Trophoblast cell (in vitro differentiated cells and primary cell): ENCODE measurements at regions not wholly inside any gene's neighbourhood (a gene's known extent, or its start where the extent isn't known, plus 50 kb on each side); places are given as distances from the start of the nearest gene placed in this dataset.

Source experiments
- DNase-seq, 2 donors: peaks; one replicate each; pipeline ENCODE4 v3.0.0-alpha.2; 2016
- H2AFZ ChIP-seq: 2 replicates; pipeline ENCODE4 v1.6.1; 2013; ENCODE audit warnings: low read length, moderate library complexity, mild to moderate bottlenecking; ENCODE audit not compliant: insufficient read depth, poor library complexity
- H2AK5ac ChIP-seq: 2 replicates; pipeline ENCODE4 v1.6.1; 2013; ENCODE audit warnings: mild to moderate bottlenecking, low read length
- H2BK120ac ChIP-seq: 2 replicates; pipeline ENCODE4 v1.6.1; 2013; ENCODE audit warnings: low read length, mild to moderate bottlenecking, moderate library complexity; ENCODE audit not compliant: insufficient read depth, poor library complexity
- H2BK12ac ChIP-seq: 2 replicates; pipeline ENCODE4 v1.6.1; 2013; ENCODE audit warnings: mild to moderate bottlenecking, low read length, moderate library complexity
- H2BK5ac ChIP-seq: 2 replicates; pipeline ENCODE4 v1.6.1; 2013; ENCODE audit warnings: low read length, low read depth, moderate library complexity, mild to moderate bottlenecking; ENCODE audit not compliant: poor library complexity
- H3K14ac ChIP-seq: 2 replicates; pipeline ENCODE4 v1.6.1; 2013; ENCODE audit warnings: mild to moderate bottlenecking, low read length
- H3K18ac ChIP-seq: 2 replicates; pipeline ENCODE4 v1.6.1; 2013; ENCODE audit warnings: mild to moderate bottlenecking, low read length
- H3K23ac ChIP-seq: 2 replicates; pipeline ENCODE4 v1.6.1; 2013; ENCODE audit warnings: low read length
- H3K27ac ChIP-seq: 2 replicates; pipeline ENCODE4 v1.5.1; 2013; ENCODE audit warnings: low read depth, mild to moderate bottlenecking, inconsistent platforms, low read length, moderate library complexity
- H3K27me3 ChIP-seq: 2 replicates; pipeline ENCODE4 v1.6.1; 2013; ENCODE audit warnings: inconsistent platforms, mild to moderate bottlenecking, low read length, moderate library complexity; ENCODE audit not compliant: insufficient read depth
- H3K36me3 ChIP-seq, 2 experiments: 1 replicate in 1 of 2; 2 replicates in 1 of 2; pipeline ENCODE4 v1.6.1; 2013; ENCODE audit warnings: low read length in 2 of 2, mild to moderate bottlenecking in 2 of 2, moderate library complexity in 1 of 2; ENCODE audit not compliant: insufficient read depth in 2 of 2, control insufficient read depth in 1 of 2
- H3K4ac ChIP-seq: 2 replicates; pipeline ENCODE4 v1.6.1; 2013; ENCODE audit warnings: low read depth, mild to moderate bottlenecking, low read length, moderate library complexity
- H3K4me1 ChIP-seq, 2 experiments: 1 replicate in 1 of 2; 2 replicates in 1 of 2; pipeline ENCODE4 v1.6.1; 2013; ENCODE audit warnings: low read length in 2 of 2, mild to moderate bottlenecking in 2 of 2, moderate library complexity in 1 of 2; ENCODE audit not compliant: insufficient read depth in 2 of 2, control insufficient read depth in 1 of 2
- H3K4me2 ChIP-seq: 2 replicates; pipeline ENCODE4 v1.6.1; 2013; ENCODE audit warnings: inconsistent platforms, mild to moderate bottlenecking, low read length, moderate library complexity
- H3K4me3 ChIP-seq: 2 replicates; pipeline ENCODE4 v1.5.1; 2013; ENCODE audit warnings: mild to moderate bottlenecking, low read depth, low read length, inconsistent platforms
- H3K79me1 ChIP-seq: one replicate; pipeline ENCODE4 v1.6.1; 2013; ENCODE audit warnings: low read length
- H3K79me2 ChIP-seq: 2 replicates; pipeline ENCODE4 v1.6.1; 2013; ENCODE audit warnings: low read length, mild to moderate bottlenecking; ENCODE audit not compliant: control insufficient read depth, insufficient read depth, poor library complexity
- H3K9ac ChIP-seq: 2 replicates; pipeline ENCODE4 v1.6.1; 2013; ENCODE audit warnings: mild to moderate bottlenecking, low read length
- H3K9me3 ChIP-seq: 2 replicates; pipeline ENCODE4 v1.6.1; 2013; ENCODE audit warnings: low read depth, mild to moderate bottlenecking, control low read depth, inconsistent platforms, low read length; ENCODE audit not compliant: insufficient read depth
- H4K12ac ChIP-seq: 2 replicates; pipeline ENCODE4 v1.6.1; 2013; ENCODE audit warnings: low read depth, mild to moderate bottlenecking, low read length, moderate library complexity
- H4K8ac ChIP-seq: 2 replicates; pipeline ENCODE4 v1.6.1; 2013; ENCODE audit warnings: low read depth, mild to moderate bottlenecking, low read length, moderate library complexity
- H4K91ac ChIP-seq: one replicate; pipeline ENCODE4 v1.6.1; 2013; ENCODE audit warnings: low read depth, mild to moderate bottlenecking, low read length, moderate library complexity
- WGBS: extraction: QIAGEN DNeasy Blood & Tissue Kit; methylation state at CpG from one replicate; pipeline ENCODE4 v1.1.7; 2013; ENCODE audit warnings: missing lambda C conversion rate; ENCODE audit not compliant: insufficient read length, insufficient coverage; ENCODE audit errors: extremely low coverage; 5-methylcytosine and 5-hydroxymethylcytosine counted together

DNA sequence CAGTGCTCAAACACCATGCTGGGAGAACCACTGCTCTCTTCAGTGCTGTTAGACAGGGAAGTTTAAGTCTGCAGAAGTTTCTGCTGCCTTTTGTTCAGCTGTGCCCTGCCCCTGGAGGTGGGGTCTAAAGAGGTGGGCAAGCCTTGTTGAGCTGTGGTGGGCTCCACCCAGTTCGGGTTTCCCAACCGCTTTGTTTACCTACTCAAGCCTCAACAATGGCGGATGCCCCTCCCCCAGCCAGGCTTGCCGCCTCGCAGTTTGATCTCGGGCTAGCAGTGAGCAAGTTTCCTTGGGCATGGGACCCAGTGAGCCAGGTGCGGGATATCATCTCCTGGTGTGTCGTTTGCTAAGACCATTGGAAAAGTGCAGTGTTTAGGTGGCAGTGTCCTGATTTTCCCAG, 670.2 kb upstream of the ALCAM start:
- Histone ChIP-seq H4K8ac (no peak overlapping the region), H4K91ac (no peak overlapping the region)
- WGBS = no CpG with 5 or more reads among the region's 8 CpGs

DNA sequence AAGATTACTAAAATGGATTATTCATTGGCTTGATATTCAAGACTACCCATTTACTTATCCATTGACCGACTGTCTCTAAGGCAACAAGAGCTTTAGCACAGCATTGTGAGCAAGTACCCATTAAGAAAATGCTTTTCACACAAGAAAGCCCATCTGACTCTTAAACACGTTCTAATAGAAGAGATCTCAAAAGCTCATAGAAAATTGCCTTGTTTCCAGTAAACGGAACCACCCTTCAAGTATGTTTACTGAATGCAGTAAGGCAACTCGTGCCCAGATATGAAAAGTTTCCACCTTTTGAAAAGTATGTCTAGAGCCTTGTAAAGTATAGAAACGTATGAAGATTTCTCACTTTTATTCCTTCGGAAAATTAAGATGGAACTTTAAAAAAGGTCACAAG, 655.3 kb upstream of the ALCAM start:
- no peak overlapping the region for H4K91ac ChIP-seq
- no peak overlapping the region for H3K27ac ChIP-seq
- no peak overlapping the region for H4K12ac ChIP-seq
- no peaks in the 10 kb centered on the region for H3K36me3 ChIP-seq
- H3K9ac ChIP-seq = no peak overlapping the region
- H4K8ac ChIP-seq = no peak overlapping the region
- H2AK5ac ChIP-seq = no peak overlapping the region
- no peaks in the 10 kb centered on the region for H3K79me1 ChIP-seq
- H3K9me3 ChIP-seq = no peaks in the 10 kb centered on the region
- no peak overlapping the region for H3K4ac ChIP-seq
- H3K18ac ChIP-seq = no peak overlapping the region
- no peaks in the 10 kb centered on the region for H3K27me3 ChIP-seq
- whole genome bisulfite sequencing = no CpG with 5 or more reads among the region's 6 CpGs
- H2AFZ ChIP-seq = no peak overlapping the region
- H2BK12ac ChIP-seq = no peak overlapping the region
- H2BK120ac ChIP-seq = no peak overlapping the region
- H3K4me3 ChIP-seq = no peak overlapping the region
- H2BK5ac ChIP-seq = no peak overlapping the region
- no peaks in the 10 kb centered on the region for H3K4me1 ChIP-seq
- no peak overlapping the region for H3K4me2 ChIP-seq
- no peak overlapping the region for H3K14ac ChIP-seq
- no peaks in the 10 kb centered on the region for H3K79me2 ChIP-seq
- no peak for DNase-seq
- no peak overlapping the region for H3K23ac ChIP-seq

More for the DNA sequence above, 670.2 kb upstream of the ALCAM start:
- no peak for DNase-seq
- H3K18ac ChIP-seq = no peak overlapping the region
- H3K79me2 ChIP-seq = no peaks in the 10 kb centered on the region
- H3K4me3 ChIP-seq = no peak overlapping the region
- no peak overlapping the region for H3K4me2 ChIP-seq
- no peak overlapping the region for H3K9ac ChIP-seq
- H2BK12ac ChIP-seq = no peak overlapping the region
- H3K27ac ChIP-seq = no peak overlapping the region
- no peaks in the 10 kb centered on the region for H3K27me3 ChIP-seq
- no peak overlapping the region for H2AK5ac ChIP-seq
- H3K4ac ChIP-seq = no peak overlapping the region
- no peaks in the 10 kb centered on the region for H3K36me3 ChIP-seq
- H3K23ac ChIP-seq = no peak overlapping the region
- no peak overlapping the region for H2BK5ac ChIP-seq
- H3K79me1 ChIP-seq = no peaks in the 10 kb centered on the region
- H3K14ac ChIP-seq = no peak overlapping the region
- no peaks in the 10 kb centered on the region for H3K4me1 ChIP-seq
- no peak overlapping the region for H2BK120ac ChIP-seq
- no peak overlapping the region for H2AFZ ChIP-seq
- H3K9me3 ChIP-seq = no peaks in the 10 kb centered on the region
- no peak overlapping the region for H4K12ac ChIP-seq

DNA sequence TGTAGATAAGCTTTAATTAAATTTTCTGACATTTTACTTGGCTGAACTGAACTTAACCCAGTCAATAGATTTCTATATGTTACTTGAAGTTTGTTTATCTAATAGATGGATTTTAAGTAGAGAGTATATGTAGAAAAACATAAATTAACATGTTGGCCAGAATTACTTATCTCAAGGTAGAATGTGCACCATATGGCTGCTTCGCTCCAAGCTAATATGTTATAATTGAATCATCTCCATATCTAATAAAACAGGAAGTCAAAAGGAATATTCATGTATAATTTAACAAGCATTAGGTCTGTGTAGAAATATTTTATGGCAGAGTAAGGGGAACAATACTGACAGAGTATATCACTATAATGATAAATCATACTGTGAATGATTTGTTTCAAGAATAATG, 650.7 kb upstream of the ALCAM start:
- no peak overlapping the region for H3K4me3 ChIP-seq

DNA sequence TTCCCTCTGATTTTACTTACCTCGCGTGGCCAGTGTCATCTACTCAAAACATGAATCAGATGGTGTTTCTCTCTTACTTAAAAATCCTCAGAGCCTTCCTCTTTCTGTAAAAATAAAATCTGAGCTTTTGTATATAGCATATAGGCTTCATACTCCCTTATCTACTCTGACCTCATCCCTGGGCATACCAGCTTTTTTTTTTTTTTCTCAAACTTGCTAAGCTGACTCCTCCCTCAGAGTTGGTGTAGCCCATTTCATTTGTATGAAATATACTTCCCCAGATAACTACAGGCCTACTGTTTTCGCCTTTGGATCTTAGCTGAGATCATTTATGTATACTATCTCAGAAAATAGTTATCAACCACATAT, 648.9 kb upstream of the ALCAM start:
- Histone ChIP-seq H3K27me3 (no peaks in the 10 kb centered on the region), H3K18ac (no peak overlapping the region), H3K4me2 (no peak overlapping the region), H3K4ac (no peak overlapping the region), H3K79me1 (no peaks in the 10 kb centered on the region), H2BK120ac (no peak overlapping the region), H2AK5ac (no peak overlapping the region), H4K91ac (no peak overlapping the region), H3K79me2 (no peaks in the 10 kb centered on the region), H4K8ac (no peak overlapping the region), H3K14ac (no peak overlapping the region), H3K9me3 (no peaks in the 10 kb centered on the region), H2AFZ (no peak overlapping the region), H3K9ac (no peak overlapping the region), H3K4me1 (no peaks in the 10 kb centered on the region), H3K23ac (no peak overlapping the region), H4K12ac (no peak overlapping the region), H2BK5ac (no peak overlapping the region), H3K36me3 (no peaks in the 10 kb centered on the region), H3K4me3 (no peak overlapping the region), H3K27ac (no peak overlapping the region), H2BK12ac (no peak overlapping the region)
- no CpG with 5 or more reads among the region's 3 CpGs for WGBS
- no peak for DNase-seq

More for the DNA sequence above, 650.7 kb upstream of the ALCAM start:
- H3K27me3 ChIP-seq = no peaks in the 10 kb centered on the region
- no peak overlapping the region for H3K4ac ChIP-seq
- no peaks in the 10 kb centered on the region for H3K36me3 ChIP-seq
- DNase-seq = no peak
- H3K9ac ChIP-seq = no peak overlapping the region
- H3K4me2 ChIP-seq = no peak overlapping the region
- no peak overlapping the region for H2AFZ ChIP-seq
- H2BK12ac ChIP-seq = no peak overlapping the region
- H3K18ac ChIP-seq = no peak overlapping the region
- H4K8ac ChIP-seq = no peak overlapping the region
- no peak overlapping the region for H3K27ac ChIP-seq
- no peaks in the 10 kb centered on the region for H3K9me3 ChIP-seq
- H2AK5ac ChIP-seq = no peak overlapping the region
- H3K4me1 ChIP-seq = no peaks in the 10 kb centered on the region
- H2BK120ac ChIP-seq = no peak overlapping the region
- H4K91ac ChIP-seq = no peak overlapping the region
- H3K23ac ChIP-seq = no peak overlapping the region
- no peak overlapping the region for H3K14ac ChIP-seq
- no peak overlapping the region for H2BK5ac ChIP-seq
- no CpG with 5 or more reads among the region's 1 CpG for WGBS
- H3K79me1 ChIP-seq = no peaks in the 10 kb centered on the region
- no peaks in the 10 kb centered on the region for H3K79me2 ChIP-seq
- H4K12ac ChIP-seq = no peak overlapping the region
